Activated CD4-positive, alpha-beta T cell treated with anti-CD3 and anti-CD28 coated beads, Interleukin-2, amount 10 ng/mL, durations not matched to agents 24 days and 14 days (primary cell): ENCODE measurements at regions not wholly inside any gene's neighbourhood (a gene's known extent, or its start where the extent isn't known, plus 50 kb on each side); places are given as distances from the start of the nearest gene placed in this dataset.
A peak's percentile ranks its signal among the peaks of the same experiment; 100 is the strongest.

Experiments
- DNase-seq: peaks from one replicate; pipeline ENCODE4 v3.0.0; 2022
- H3K27ac Mint-ChIP-seq: one replicate; pipeline ENCODE4 v1.8.0; 2022; ENCODE audit warnings: mild to moderate bottlenecking, mixed read lengths
- H3K27me3 Mint-ChIP-seq: one replicate; pipeline ENCODE4 v1.8.0; 2022; ENCODE audit warnings: mixed read lengths
- H3K36me3 Mint-ChIP-seq: one replicate; pipeline ENCODE4 v1.8.0; 2022; ENCODE audit warnings: low read depth, mild to moderate bottlenecking, mixed read lengths
- H3K4me1 Mint-ChIP-seq: one replicate; pipeline ENCODE4 v1.8.0; 2021; ENCODE audit warnings: mixed read lengths
- H3K4me3 Mint-ChIP-seq: one replicate; pipeline ENCODE4 v1.8.0; 2022; ENCODE audit warnings: mild to moderate bottlenecking, moderate library complexity, mixed read lengths
- H3K9me3 Mint-ChIP-seq: one replicate; pipeline ENCODE4 v1.8.0; 2021; ENCODE audit warnings: mixed read lengths
- intact Hi-C: fragments of 100-400 bp; cut with micrococcal nuclease; formaldehyde crosslinking; loops from one replicate; pipeline ENCODE4 v1.15.1; 2023

- Mint-ChIP-seq H3K9me3 (peaks cover 4% of the 10 kb centered on the region), H3K27me3 (no peaks in the 10 kb centered on the region), H3K4me3 (no peak overlapping the region), H3K36me3 (no peaks in the 10 kb centered on the region), H3K4me1 (no peaks in the 10 kb centered on the region), H3K27ac (no peak overlapping the region)
- no peak for DNase-seq
- intact Hi-C loops: no loop called here
These were observed 467.7 kb upstream of the NBEA start for GRCh38 chr13:34474187-34474868.

DNA sequence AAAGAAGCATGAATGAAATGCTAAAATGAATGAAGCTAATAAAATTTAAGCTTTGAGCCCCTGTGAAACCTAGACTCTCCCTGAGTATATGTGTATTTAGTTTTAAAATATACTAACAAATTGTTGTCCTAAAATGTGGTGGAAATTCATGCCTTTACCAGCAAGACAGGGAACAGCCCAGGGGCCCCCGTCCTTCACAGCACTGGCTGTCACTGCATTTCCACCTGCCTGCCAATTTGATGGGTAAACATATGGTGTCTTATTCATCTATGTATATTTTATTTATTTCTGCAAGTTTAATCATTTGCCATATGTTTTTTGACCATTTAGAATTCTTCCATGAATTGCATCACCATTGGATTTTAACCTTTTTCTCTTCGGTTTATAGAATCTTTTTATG lies 463.7 kb upstream of the NBEA start:
- no peak for DNase-seq
- Mint-ChIP-seq H3K4me3 (no peak overlapping the region), H3K27ac (no peak overlapping the region), H3K36me3 (no peaks in the 10 kb centered on the region), H3K9me3 (peaks cover 4% of the 10 kb centered on the region), H3K27me3 (no peaks in the 10 kb centered on the region), H3K4me1 (no peaks in the 10 kb centered on the region)
- intact Hi-C loops: no loop called here

- H3K36me3 Mint-ChIP-seq: no peaks in the 10 kb centered on the region
- H3K4me3 Mint-ChIP-seq: no peak overlapping the region
- H3K9me3 Mint-ChIP-seq: peaks cover 12% of the 10 kb centered on the region
- intact Hi-C loops: no loop called here
- H3K27ac Mint-ChIP-seq: no peak overlapping the region
- no peak for DNase-seq
- no peaks in the 10 kb centered on the region for H3K4me1 Mint-ChIP-seq
- no peaks in the 10 kb centered on the region for H3K27me3 Mint-ChIP-seq
These were observed 440.1 kb upstream of the NBEA start for GRCh38 chr13:34502011-34502410.

GRCh38 chr13:34502621-34503020 lies 439.4 kb upstream of the NBEA start:
- H3K27ac Mint-ChIP-seq: no peak overlapping the region
- peaks cover 15% of the 10 kb centered on the region for H3K9me3 Mint-ChIP-seq
- intact Hi-C loops: no loop called here
- no peaks in the 10 kb centered on the region for H3K27me3 Mint-ChIP-seq
- no peaks in the 10 kb centered on the region for H3K4me1 Mint-ChIP-seq
- H3K36me3 Mint-ChIP-seq: no peaks in the 10 kb centered on the region
- no peak overlapping the region for H3K4me3 Mint-ChIP-seq
- no peak for DNase-seq

DNA sequence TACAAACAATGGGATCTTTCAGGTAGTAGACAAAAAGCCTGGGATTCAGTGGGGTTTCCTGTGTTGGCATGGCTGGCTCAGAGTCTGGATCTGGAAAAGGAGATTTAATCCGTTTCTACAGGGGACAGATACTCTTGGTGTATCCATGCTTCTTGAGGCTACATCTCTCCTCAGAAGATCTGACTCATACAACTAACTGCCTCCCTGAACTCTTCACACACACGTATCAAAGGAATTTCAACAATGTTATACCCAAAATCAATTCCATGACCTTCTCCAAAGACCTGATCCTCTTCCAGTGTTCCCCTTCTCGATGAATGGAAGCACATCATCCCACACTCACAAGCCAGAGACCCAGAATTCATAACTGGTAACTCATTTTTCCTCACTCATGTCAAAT lies 435.3 kb upstream of the NBEA start:
- Mint-ChIP-seq H3K27ac (no peak overlapping the region), H3K4me1 (no peaks in the 10 kb centered on the region), H3K27me3 (no peaks in the 10 kb centered on the region), H3K9me3 (peaks cover 20% of the 10 kb centered on the region), H3K4me3 (no peak overlapping the region), H3K36me3 (no peaks in the 10 kb centered on the region)
- intact Hi-C loops: no loop called here
- no peak for DNase-seq

GRCh38 chr13:34507630-34508029 lies 434.4 kb upstream of the NBEA start:
- intact Hi-C loops: no loop called here
- Mint-ChIP-seq H3K36me3 (no peaks in the 10 kb centered on the region), H3K9me3 (peaks cover 20% of the 10 kb centered on the region), H3K4me1 (no peaks in the 10 kb centered on the region), H3K4me3 (no peak overlapping the region), H3K27ac (no peak overlapping the region), H3K27me3 (no peaks in the 10 kb centered on the region)
- no peak for DNase-seq

DNA sequence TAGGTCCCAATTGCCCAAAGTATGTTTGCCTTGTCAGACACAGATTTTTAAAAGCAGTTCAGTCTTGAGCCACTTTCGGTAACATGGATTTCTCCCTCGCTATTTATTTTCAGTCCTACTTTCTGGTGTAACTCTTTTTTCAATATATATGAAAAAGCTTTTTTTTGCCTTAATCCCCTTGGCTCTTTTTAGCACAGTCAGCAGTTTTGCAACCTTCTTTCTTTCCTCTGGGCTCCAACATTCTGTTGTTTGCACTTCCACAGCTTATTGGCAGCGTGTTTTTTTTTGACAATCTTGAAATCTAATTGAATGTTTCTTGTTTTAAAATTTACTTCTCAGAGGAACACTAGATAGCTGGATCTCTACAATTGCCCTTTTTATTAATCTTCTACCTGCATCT lies 429.3 kb upstream of the NBEA start:
- Mint-ChIP-seq H3K4me3 (no peak overlapping the region), H3K36me3 (no peaks in the 10 kb centered on the region), H3K9me3 (peaks cover 14% of the 10 kb centered on the region), H3K4me1 (no peaks in the 10 kb centered on the region), H3K27me3 (no peaks in the 10 kb centered on the region), H3K27ac (no peak overlapping the region)
- intact Hi-C loops: no loop called here
- DNase-seq: no peak

DNA sequence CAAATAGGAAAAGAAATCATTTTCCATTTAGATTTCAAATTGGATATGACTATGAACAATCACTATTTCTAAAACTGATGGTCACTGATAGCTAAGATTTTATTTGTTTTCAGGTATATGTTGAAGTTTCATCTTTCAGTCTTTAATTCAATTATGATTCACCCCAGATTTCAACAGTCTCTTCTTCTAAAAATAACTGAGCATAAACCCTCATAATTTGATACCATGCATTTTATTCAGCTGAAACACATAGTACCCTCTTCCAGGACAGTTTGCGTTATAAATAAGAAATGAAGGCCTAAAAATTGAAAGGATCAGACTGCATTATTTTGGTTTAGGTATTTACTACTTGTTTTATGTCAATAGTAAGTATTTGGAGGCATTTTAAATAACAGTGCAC lies 428.5 kb upstream of the NBEA start:
- Mint-ChIP-seq H3K4me1 (no peaks in the 10 kb centered on the region), H3K9me3 (peaks cover 14% of the 10 kb centered on the region), H3K4me3 (no peak overlapping the region), H3K27ac (no peak overlapping the region), H3K36me3 (no peaks in the 10 kb centered on the region), H3K27me3 (no peaks in the 10 kb centered on the region)
- intact Hi-C loops: no loop called here
- no peak for DNase-seq

DNA sequence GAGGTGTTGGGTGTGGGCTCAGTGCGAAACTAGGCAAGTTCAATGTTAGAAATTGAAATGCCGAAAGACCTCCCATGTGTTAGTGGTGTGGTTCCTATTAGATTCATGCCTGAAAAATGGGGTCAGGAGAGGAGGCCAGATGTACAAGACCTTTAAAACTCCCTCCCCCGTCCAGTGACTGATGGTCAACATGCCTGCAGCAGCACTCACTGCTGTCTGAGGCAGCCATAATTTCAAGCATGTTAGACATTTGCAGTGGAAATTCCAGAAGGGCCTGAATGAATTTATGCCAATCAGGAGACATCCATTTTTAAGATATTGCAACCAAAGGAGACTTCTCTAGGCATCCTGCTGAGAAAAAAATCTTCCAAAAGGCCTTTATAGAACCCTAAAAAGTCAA lies 426.9 kb upstream of the NBEA start:
- no peak for DNase-seq
- H3K36me3 Mint-ChIP-seq: no peaks in the 10 kb centered on the region
- no peaks in the 10 kb centered on the region for H3K4me1 Mint-ChIP-seq
- intact Hi-C loops: no loop called here
- H3K27ac Mint-ChIP-seq: no peak overlapping the region
- no peak overlapping the region for H3K4me3 Mint-ChIP-seq
- peaks cover 11% of the 10 kb centered on the region for H3K9me3 Mint-ChIP-seq
- no peaks in the 10 kb centered on the region for H3K27me3 Mint-ChIP-seq

DNA sequence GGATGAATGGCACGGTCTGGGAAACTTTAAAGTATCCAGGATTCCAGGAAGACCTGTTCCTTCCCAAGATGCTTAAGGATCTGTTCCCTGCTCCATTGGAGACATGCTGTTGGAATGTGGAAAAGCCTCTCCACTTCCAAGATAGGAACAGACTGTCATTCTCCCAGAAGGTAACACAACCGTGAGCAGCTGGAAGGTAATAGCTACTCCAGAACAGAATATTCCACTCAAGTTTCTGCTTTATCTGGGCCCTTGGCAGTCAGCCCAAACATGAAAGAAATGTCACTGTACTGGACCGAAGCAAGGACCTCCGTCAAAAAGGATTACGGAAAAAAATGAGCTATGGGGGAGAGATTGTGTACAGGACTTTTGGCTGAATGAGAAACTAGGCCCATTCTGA lies 420.9 kb upstream of the NBEA start:
- no peak for DNase-seq
- Mint-ChIP-seq H3K9me3 (no peaks in the 10 kb centered on the region), H3K27ac (no peak overlapping the region), H3K4me1 (no peaks in the 10 kb centered on the region), H3K27me3 (no peaks in the 10 kb centered on the region), H3K4me3 (no peak overlapping the region), H3K36me3 (no peaks in the 10 kb centered on the region)
- intact Hi-C loops: no loop called here

- intact Hi-C loops: no loop called here
- Mint-ChIP-seq H3K27me3 (no peaks in the 10 kb centered on the region), H3K4me1 (no peaks in the 10 kb centered on the region), H3K36me3 (no peaks in the 10 kb centered on the region), H3K9me3 (no peaks in the 10 kb centered on the region), H3K4me3 (no peak overlapping the region), H3K27ac (no peak overlapping the region)
- no peak for DNase-seq
These were observed 419.3 kb upstream of the NBEA start for GRCh38 chr13:34522808-34523207.

DNA sequence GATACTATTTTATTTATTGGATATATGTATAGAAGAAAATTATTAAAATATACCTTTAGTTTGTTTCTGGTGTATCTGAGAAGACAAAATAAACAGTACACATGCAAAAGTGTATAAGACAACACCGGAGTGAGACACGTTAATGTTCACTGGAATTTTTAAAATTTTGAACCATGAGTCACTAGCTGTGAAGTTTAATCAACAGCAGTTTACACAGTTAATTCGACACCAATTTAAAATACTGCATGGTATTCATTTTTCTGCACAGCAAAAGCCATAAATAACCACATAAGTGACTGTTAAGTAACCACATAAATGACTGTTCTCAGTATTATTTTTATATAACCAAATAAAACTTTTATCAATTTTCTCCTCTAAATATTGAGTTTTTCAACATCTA lies 418.7 kb upstream of the NBEA start:
- Mint-ChIP-seq H3K27ac (no peak overlapping the region), H3K9me3 (no peaks in the 10 kb centered on the region), H3K27me3 (no peaks in the 10 kb centered on the region), H3K4me1 (no peaks in the 10 kb centered on the region), H3K36me3 (no peaks in the 10 kb centered on the region), H3K4me3 (no peak overlapping the region)
- intact Hi-C loops: no loop called here
- DNase-seq: no peak

- H3K27ac Mint-ChIP-seq: no peak overlapping the region
- peak; percentile 6 for DNase-seq
- no peak overlapping the region for H3K4me3 Mint-ChIP-seq
- H3K4me1 Mint-ChIP-seq: no peaks in the 10 kb centered on the region
- no peaks in the 10 kb centered on the region for H3K27me3 Mint-ChIP-seq
- peaks cover 12% of the 10 kb centered on the region for H3K9me3 Mint-ChIP-seq
- no peaks in the 10 kb centered on the region for H3K36me3 Mint-ChIP-seq
- intact Hi-C loops: no loop called here
These were observed 408.1 kb upstream of the NBEA start for GRCh38 chr13:34533941-34534340.

GRCh38 chr13:34542321-34542720 lies 399.7 kb upstream of the NBEA start:
- Mint-ChIP-seq H3K4me1 (no peaks in the 10 kb centered on the region), H3K27ac (no peak overlapping the region), H3K36me3 (no peaks in the 10 kb centered on the region), H3K4me3 (no peak overlapping the region), H3K27me3 (no peaks in the 10 kb centered on the region), H3K9me3 (no peaks in the 10 kb centered on the region)
- intact Hi-C loops: no loop called here
- DNase-seq: no peak

DNA sequence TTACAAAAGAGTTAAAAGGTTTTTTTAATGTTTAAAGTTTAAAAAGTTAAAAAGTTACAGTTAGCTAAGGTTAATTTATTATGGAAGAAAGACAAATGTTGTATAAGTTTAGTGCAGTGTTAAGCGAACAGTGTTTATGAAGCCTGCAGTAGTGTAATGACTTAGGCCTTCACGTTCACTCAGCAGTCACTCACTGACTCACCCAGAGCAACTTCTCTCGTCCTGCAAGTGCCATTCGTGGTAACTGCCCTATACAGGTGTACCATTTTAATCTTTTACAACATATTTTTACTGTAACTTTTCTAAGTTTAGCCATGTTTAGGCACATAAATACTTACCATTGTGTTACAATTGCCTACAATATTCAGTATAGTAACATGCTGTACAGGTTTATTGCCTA lies 398.2 kb upstream of the NBEA start:
- H3K4me1 Mint-ChIP-seq: no peaks in the 10 kb centered on the region
- DNase-seq: no peak
- H3K27ac Mint-ChIP-seq: no peak overlapping the region
- intact Hi-C loops: no loop called here
- H3K9me3 Mint-ChIP-seq: no peaks in the 10 kb centered on the region
- H3K4me3 Mint-ChIP-seq: no peak overlapping the region
- H3K27me3 Mint-ChIP-seq: no peaks in the 10 kb centered on the region
- no peaks in the 10 kb centered on the region for H3K36me3 Mint-ChIP-seq
